CD8-positive, alpha-beta memory T cell (primary cell): ENCODE measurements at regions not wholly inside any gene's neighbourhood (a gene's known extent, or its start where the extent isn't known, plus 50 kb on each side); places are given as distances from the start of the nearest gene placed in this dataset.

Experiments
- CTCF ChIA-PET: fragments of 350-600 bp; sonication (Branson Sonifier 250); formaldehyde crosslinking; loops from one replicate; lab custom pipeline; 2021; ENCODE audit warnings: antibody characterized with exemption; lab: Charles Lee
- POLR2A ChIA-PET: fragments of 350-600 bp; sonication (Branson Sonifier 250); formaldehyde crosslinking; loops from one replicate; lab custom pipeline; 2021; ENCODE audit warnings: antibody characterized with exemption; lab: Charles Lee
- DNase-seq, 5 donors: peaks; one replicate each; pipeline versions ENCODE4 v3.0.0 to v3.0.0-alpha.2; 2020 to 2022; ENCODE audit warnings: mixed read lengths in 1 of 5
- H3K27ac ChIP-seq: one replicate; pipeline ENCODE4 v1.7.0; 2013; ENCODE audit warnings: low read depth, mild to moderate bottlenecking, low read length, moderate library complexity
- H3K27me3 ChIP-seq: 2 replicates; pipeline ENCODE4 v1.7.0; 2013; ENCODE audit warnings: low read length, mild to moderate bottlenecking; ENCODE audit not compliant: insufficient read depth, poor library complexity, severe bottlenecking
- H3K36me3 ChIP-seq: 2 replicates; pipeline ENCODE4 v1.7.0; 2013; ENCODE audit warnings: mild to moderate bottlenecking, low read length, moderate library complexity; ENCODE audit not compliant: insufficient read depth
- H3K4me1 ChIP-seq: 2 replicates; pipeline ENCODE4 v1.7.0; 2013; ENCODE audit warnings: mild to moderate bottlenecking, low read length, moderate library complexity; ENCODE audit not compliant: insufficient read depth
- H3K4me3 ChIP-seq: 2 replicates; pipeline ENCODE4 v1.7.0; 2013; ENCODE audit warnings: mild to moderate bottlenecking, low read length
- H3K9me3 ChIP-seq: 2 replicates; pipeline ENCODE4 v1.7.0; 2013; ENCODE audit warnings: mild to moderate bottlenecking, low read length
- H3K27ac Mint-ChIP-seq, 8 donors: one replicate each; pipeline ENCODE4 v1.8.0; 2020 to 2021; ENCODE audit warnings: mixed read lengths in 8 of 8, mild to moderate bottlenecking in 6 of 8, inconsistent platforms in 3 of 8, moderate library complexity in 3 of 8
- H3K27me3 Mint-ChIP-seq, 2 donors: one replicate each; pipeline ENCODE4 v1.8.0; 2020 to 2021; ENCODE audit warnings: mixed read lengths in 2 of 2, mild to moderate bottlenecking in 1 of 2, moderate library complexity in 1 of 2
- H3K36me3 Mint-ChIP-seq, 3 donors: one replicate each; pipeline ENCODE4 v1.8.0; 2020 to 2021; ENCODE audit warnings: mixed read lengths in 3 of 3, inconsistent platforms in 1 of 3, mild to moderate bottlenecking in 1 of 3
- H3K4me1 Mint-ChIP-seq, 3 donors: one replicate each; pipeline ENCODE4 v1.8.0; 2020 to 2021; ENCODE audit warnings: mixed read lengths in 3 of 3, inconsistent platforms in 1 of 3, mild to moderate bottlenecking in 1 of 3
- H3K4me3 Mint-ChIP-seq, 7 donors: one replicate each; pipeline ENCODE4 v1.8.0; 2020 to 2021; ENCODE audit warnings: mixed read lengths in 7 of 7, mild to moderate bottlenecking in 6 of 7, moderate library complexity in 4 of 7, inconsistent platforms in 2 of 7
- H3K9me3 Mint-ChIP-seq, 5 donors: one replicate each; pipeline ENCODE4 v1.8.0; 2020 to 2022; ENCODE audit warnings: mixed read lengths in 5 of 5, mild to moderate bottlenecking in 3 of 5, moderate library complexity in 2 of 5, inconsistent platforms in 1 of 5

DNA sequence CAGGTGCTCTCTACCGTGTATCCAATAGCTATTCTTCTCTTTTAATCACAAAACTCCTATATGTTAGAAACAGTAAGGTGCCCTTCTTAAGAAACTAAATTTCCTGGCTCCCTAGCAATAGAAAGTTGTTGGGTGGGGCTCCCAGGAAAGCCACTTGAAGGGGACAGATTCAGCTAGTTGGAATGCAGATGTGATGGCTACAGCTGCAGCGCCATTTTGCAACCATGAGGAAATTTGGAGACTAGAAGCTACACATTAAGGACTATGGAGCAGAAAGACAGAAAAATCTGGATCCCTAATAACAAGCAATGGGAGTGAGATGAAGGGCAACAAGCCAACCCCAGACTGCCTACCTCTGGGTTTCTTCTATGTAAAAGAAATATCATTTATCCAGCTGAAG is 108.8 kb upstream of the AFDN start:
- CTCF ChIA-PET: no interaction called here
- H3K27ac Mint-ChIP-seq: no peak overlapping the region
- Histone ChIP-seq H3K27ac (no peak overlapping the region), H3K4me1 (no peaks in the 10 kb centered on the region), H3K27me3 (peaks cover 7% of the 10 kb centered on the region), H3K36me3 (no peaks in the 10 kb centered on the region), H3K4me3 (no peak overlapping the region), H3K9me3 (no peaks in the 10 kb centered on the region)
- DNase-seq: no peak
- H3K27me3 Mint-ChIP-seq: peaks cover 2 to 7% of the 10 kb centered on the region in 2 donors
- peaks cover 0 to 11% (median 0%) of the 10 kb centered on the region in 5 donors for H3K9me3 Mint-ChIP-seq
- POLR2A ChIA-PET: no interaction called here
- peaks cover 0 to 2% (median 0%) of the 10 kb centered on the region in 3 donors for H3K36me3 Mint-ChIP-seq
- H3K4me1 Mint-ChIP-seq: no peaks in the 10 kb centered on the region
- no peak overlapping the region for H3K4me3 Mint-ChIP-seq

DNA sequence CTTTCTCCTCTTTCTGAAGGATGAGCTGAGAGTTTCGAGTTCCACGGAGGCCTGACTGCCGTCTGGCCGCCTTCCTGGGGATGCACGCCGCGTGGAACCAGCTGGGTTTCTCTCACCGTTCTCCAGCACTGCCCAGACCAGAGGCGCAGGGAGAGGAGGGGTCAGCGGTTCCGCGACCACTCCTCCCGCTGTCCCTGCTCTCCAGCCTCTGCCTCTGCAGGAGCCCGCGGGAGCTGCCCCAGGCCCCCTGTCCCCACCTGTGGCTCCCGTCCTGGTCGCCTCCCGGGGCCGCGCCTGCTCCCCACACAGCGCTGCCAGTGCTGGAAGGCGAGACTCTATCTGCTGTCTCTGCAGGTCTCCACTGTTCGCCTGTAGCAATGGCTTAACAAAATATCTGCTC is 106.8 kb upstream of the AFDN start:
- H3K27me3 ChIP-seq: no peaks in the 10 kb centered on the region
- no peaks in the 10 kb centered on the region for H3K4me1 ChIP-seq
- no peak overlapping the region for H3K4me3 ChIP-seq
- POLR2A ChIA-PET: no interaction called here
- H3K27ac Mint-ChIP-seq: no peak overlapping the region
- no peaks in the 10 kb centered on the region for H3K4me1 Mint-ChIP-seq
- no peak for DNase-seq
- no peak overlapping the region for H3K27ac ChIP-seq
- H3K9me3 Mint-ChIP-seq: peaks cover 0 to 13% (median 3%) of the 10 kb centered on the region in 5 donors
- no peaks in the 10 kb centered on the region for H3K36me3 ChIP-seq
- no peak overlapping the region for H3K4me3 Mint-ChIP-seq
- CTCF ChIA-PET: no interaction called here
- H3K27me3 Mint-ChIP-seq: peaks cover 2 to 11% of the 10 kb centered on the region in 2 donors
- H3K36me3 Mint-ChIP-seq: peaks cover 0 to 2% (median 0%) of the 10 kb centered on the region in 3 donors
- no peaks in the 10 kb centered on the region for H3K9me3 ChIP-seq

GRCh38 chr6:167720456-167721285 is 106.0 kb upstream of the AFDN start:
- Histone ChIP-seq H3K27ac (no peak overlapping the region), H3K9me3 (no peaks in the 10 kb centered on the region), H3K4me3 (no peak overlapping the region), H3K27me3 (no peaks in the 10 kb centered on the region), H3K36me3 (no peaks in the 10 kb centered on the region), H3K4me1 (no peaks in the 10 kb centered on the region)
- H3K4me1 Mint-ChIP-seq: no peaks in the 10 kb centered on the region
- DNase-seq: no peak
- H3K36me3 Mint-ChIP-seq: peaks cover 0 to 2% (median 0%) of the 10 kb centered on the region in 3 donors
- peaks cover 0 to 13% (median 4%) of the 10 kb centered on the region in 5 donors for H3K9me3 Mint-ChIP-seq
- ChIA-PET CTCF (no interaction called here), POLR2A (no interaction called here)
- H3K27me3 Mint-ChIP-seq: peaks cover 2 to 15% of the 10 kb centered on the region in 2 donors
- H3K4me3 Mint-ChIP-seq: no peak overlapping the region
- no peak overlapping the region for H3K27ac Mint-ChIP-seq

DNA sequence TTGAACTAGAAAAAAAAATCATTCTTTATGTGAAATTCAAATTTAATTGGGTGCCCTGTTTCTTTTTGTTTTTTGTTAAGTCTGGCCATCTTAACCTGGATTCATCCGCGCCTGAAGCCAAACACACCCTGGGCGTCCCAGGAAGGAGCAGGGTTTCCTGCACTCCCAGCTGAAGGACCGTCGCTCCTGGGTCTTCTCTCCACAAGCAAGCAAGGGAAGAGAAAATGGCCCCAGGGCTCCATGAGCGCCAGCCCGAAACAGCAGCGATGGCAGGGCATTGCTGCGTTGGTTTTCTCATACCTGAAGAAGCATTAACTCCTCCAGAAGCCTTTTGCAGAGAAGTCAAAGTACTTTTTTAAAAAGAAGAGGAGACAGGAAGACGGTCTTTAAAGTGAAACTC is 105.4 kb upstream of the AFDN start:
- CTCF ChIA-PET: no interaction called here
- POLR2A ChIA-PET: no interaction called here
- peaks cover 0 to 15% (median 4%) of the 10 kb centered on the region in 5 donors for H3K9me3 Mint-ChIP-seq
- Histone ChIP-seq H3K4me1 (no peaks in the 10 kb centered on the region), H3K9me3 (no peaks in the 10 kb centered on the region), H3K36me3 (no peaks in the 10 kb centered on the region), H3K27ac (no peak overlapping the region), H3K4me3 (no peak overlapping the region), H3K27me3 (no peaks in the 10 kb centered on the region)
- H3K4me1 Mint-ChIP-seq: no peaks in the 10 kb centered on the region
- peaks cover 2 to 19% of the 10 kb centered on the region in 2 donors for H3K27me3 Mint-ChIP-seq
- no peak overlapping the region for H3K27ac Mint-ChIP-seq
- H3K4me3 Mint-ChIP-seq: no peak overlapping the region
- no peak for DNase-seq
- H3K36me3 Mint-ChIP-seq: peaks cover 0 to 2% (median 0%) of the 10 kb centered on the region in 3 donors

GRCh38 chr6:167722634-167723309 is 103.9 kb upstream of the AFDN start:
- no peaks in the 10 kb centered on the region for H3K9me3 ChIP-seq
- H3K27me3 ChIP-seq: no peaks in the 10 kb centered on the region
- POLR2A ChIA-PET: no interaction called here
- Mint-ChIP-seq H3K9me3 (peaks cover 0 to 15% (median 4%) of the 10 kb centered on the region in 5 donors), H3K36me3 (peaks cover 0 to 2% (median 0%) of the 10 kb centered on the region in 3 donors), H3K27ac (no peak overlapping the region), H3K27me3 (peaks cover 1 to 21% of the 10 kb centered on the region in 2 donors), H3K4me1 (no peaks in the 10 kb centered on the region), H3K4me3 (no peak overlapping the region)
- no peak overlapping the region for H3K4me3 ChIP-seq
- H3K36me3 ChIP-seq: no peaks in the 10 kb centered on the region
- CTCF ChIA-PET: no interaction called here
- no peak for DNase-seq
- no peaks in the 10 kb centered on the region for H3K4me1 ChIP-seq
- no peak overlapping the region for H3K27ac ChIP-seq

DNA sequence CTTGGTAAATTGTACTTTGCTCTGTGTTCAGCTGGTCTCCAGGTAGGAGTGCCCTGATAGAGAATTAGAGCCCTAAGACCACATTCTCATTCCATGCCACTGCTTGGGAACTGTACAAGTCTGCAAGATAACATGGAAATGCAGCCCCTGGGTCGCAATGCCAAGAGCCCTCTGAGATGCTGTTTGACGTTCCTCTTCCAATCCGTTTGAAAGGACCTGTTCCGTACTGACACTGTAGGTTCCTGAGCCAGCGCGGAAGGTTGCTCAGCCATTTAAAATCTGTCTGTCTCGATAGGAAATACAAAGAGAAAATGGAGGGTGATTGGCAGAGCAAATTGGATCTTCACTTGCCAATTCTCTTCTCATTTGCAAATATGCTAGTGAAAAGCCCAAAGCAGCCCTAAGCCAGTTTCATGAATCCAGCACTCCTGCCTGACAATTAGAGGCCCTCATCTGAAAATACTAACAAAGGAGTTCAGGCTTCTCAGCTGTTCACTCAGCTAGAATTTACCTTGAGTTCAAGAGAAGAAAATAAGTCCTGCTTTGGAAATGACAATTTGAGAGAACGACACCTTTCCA is 100.6 kb upstream of the AFDN start:
- POLR2A ChIA-PET: no interaction called here
- Mint-ChIP-seq H3K9me3 (peaks cover 0 to 4% (median 3%) of the 10 kb centered on the region in 5 donors), H3K4me3 (no peak overlapping the region), H3K27me3 (peaks cover 0 to 18% of the 10 kb centered on the region in 2 donors), H3K4me1 (no peaks in the 10 kb centered on the region), H3K27ac (no peak overlapping the region), H3K36me3 (peaks cover 0 to 2% (median 0%) of the 10 kb centered on the region in 3 donors)
- CTCF ChIA-PET: no interaction called here
- Histone ChIP-seq H3K9me3 (no peaks in the 10 kb centered on the region), H3K36me3 (no peaks in the 10 kb centered on the region), H3K4me1 (no peaks in the 10 kb centered on the region), H3K27me3 (no peaks in the 10 kb centered on the region), H3K27ac (no peak overlapping the region), H3K4me3 (no peak overlapping the region)
- no peak for DNase-seq

DNA sequence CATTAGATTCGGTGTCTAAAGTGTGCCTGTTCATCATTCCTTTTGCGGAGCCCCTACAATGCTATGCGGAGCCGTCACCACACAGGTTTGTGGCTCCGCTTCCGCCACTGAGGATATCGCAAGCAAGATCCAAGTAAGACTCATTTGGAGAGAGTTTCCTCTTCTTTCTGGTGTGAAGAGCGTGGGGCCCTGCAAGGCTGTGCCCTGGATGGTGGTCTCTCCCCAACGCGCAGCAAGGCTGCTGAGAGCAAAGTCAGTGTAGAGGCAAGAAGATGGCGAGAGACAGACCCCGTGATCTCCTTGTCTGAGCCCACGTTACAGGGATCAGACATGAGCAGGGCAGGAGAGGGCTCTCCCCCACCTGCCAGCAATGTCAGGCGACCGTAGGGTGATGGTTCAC is 96.3 kb upstream of the AFDN start:
- Mint-ChIP-seq H3K27ac (no peak overlapping the region), H3K27me3 (peaks cover 0 to 7% of the 10 kb centered on the region in 2 donors), H3K4me3 (no peak overlapping the region), H3K4me1 (no peaks in the 10 kb centered on the region), H3K36me3 (peaks cover 0 to 4% (median 0%) of the 10 kb centered on the region in 3 donors), H3K9me3 (peaks cover 0 to 4% (median 1%) of the 10 kb centered on the region in 5 donors)
- no peak overlapping the region for H3K27ac ChIP-seq
- no peaks in the 10 kb centered on the region for H3K4me1 ChIP-seq
- no peak for DNase-seq
- H3K4me3 ChIP-seq: no peak overlapping the region
- ChIA-PET CTCF (no interaction called here), POLR2A (no interaction called here)
- no peaks in the 10 kb centered on the region for H3K27me3 ChIP-seq
- no peaks in the 10 kb centered on the region for H3K36me3 ChIP-seq
- no peaks in the 10 kb centered on the region for H3K9me3 ChIP-seq

GRCh38 chr6:167731216-167731615 is 95.5 kb upstream of the AFDN start:
- POLR2A ChIA-PET: no interaction called here
- no peaks in the 10 kb centered on the region for H3K27me3 ChIP-seq
- H3K9me3 ChIP-seq: no peaks in the 10 kb centered on the region
- H3K4me1 ChIP-seq: no peaks in the 10 kb centered on the region
- no peak overlapping the region for H3K27ac ChIP-seq
- H3K4me1 Mint-ChIP-seq: no peaks in the 10 kb centered on the region
- H3K27ac Mint-ChIP-seq: no peak overlapping the region
- no peak for DNase-seq
- H3K4me3 ChIP-seq: no peak overlapping the region
- H3K9me3 Mint-ChIP-seq: peaks cover 0 to 3% (median 0%) of the 10 kb centered on the region in 5 donors
- CTCF ChIA-PET: no interaction called here
- H3K4me3 Mint-ChIP-seq: no peak overlapping the region
- no peaks in the 10 kb centered on the region for H3K36me3 ChIP-seq
- peaks cover 1 to 3% of the 10 kb centered on the region in 2 donors for H3K27me3 Mint-ChIP-seq
- peaks cover 0 to 4% (median 0%) of the 10 kb centered on the region in 3 donors for H3K36me3 Mint-ChIP-seq
